Liver (tissue), 8 donors: ENCODE measurements at regions not wholly inside any gene's neighbourhood (a gene's known extent, or its start where the extent isn't known, plus 50 kb on each side); places are given as distances from the start of the nearest gene placed in this dataset.

ENCODE experiments used
- DNase-seq: peaks from one replicate; pipeline ENCODE4 v3.0.0-alpha.2; 2017; ENCODE audit warnings: low spot score
- H3K27ac ChIP-seq, 2 donors: one replicate each; pipeline ENCODE4 v1.7.0; 2013; ENCODE audit warnings: inconsistent platforms in 2 of 2, low read length in 2 of 2, control low read depth in 1 of 2, low read depth in 1 of 2, mild to moderate bottlenecking in 1 of 2
- H3K27me3 ChIP-seq, 4 donors: one replicate each; pipeline versions ENCODE4 v1.6.1 to v1.7.0; 2013; ENCODE audit warnings: low read length in 3 of 4, inconsistent platforms in 1 of 4, mild to moderate bottlenecking in 1 of 4, moderate library complexity in 1 of 4; ENCODE audit not compliant: control insufficient read depth in 4 of 4, insufficient read depth in 4 of 4
- H3K36me3 ChIP-seq, 4 donors: one replicate each; pipeline versions ENCODE4 v1.6.1 to v1.7.0; 2013; ENCODE audit warnings: low read length in 3 of 4, mild to moderate bottlenecking in 3 of 4, low read depth in 1 of 4, moderate library complexity in 1 of 4; ENCODE audit not compliant: control insufficient read depth in 4 of 4, insufficient read depth in 3 of 4
- H3K4me1 ChIP-seq, 4 donors: one replicate each; pipeline versions ENCODE4 v1.6.1 to v1.7.0; 2013; ENCODE audit warnings: low read length in 3 of 4, mild to moderate bottlenecking in 3 of 4, moderate library complexity in 1 of 4; ENCODE audit not compliant: control insufficient read depth in 4 of 4, insufficient read depth in 4 of 4
- H3K4me3 ChIP-seq, 3 donors: one replicate each; pipeline versions ENCODE4 v1.6.1 to v1.7.0; 2013; ENCODE audit warnings: low read length in 3 of 3, control low read depth in 1 of 3, low read depth in 1 of 3, mild to moderate bottlenecking in 1 of 3
- H3K9ac ChIP-seq, 2 donors: one replicate each; pipeline ENCODE4 v1.7.0; 2013; ENCODE audit warnings: low read length in 2 of 2, mild to moderate bottlenecking in 2 of 2, moderate library complexity in 2 of 2, control low read depth in 1 of 2, low read depth in 1 of 2
- H3K9me3 ChIP-seq, 4 donors: one replicate each; pipeline versions ENCODE4 v1.6.1 to v1.7.0; 2013; ENCODE audit warnings: low read length in 3 of 4; ENCODE audit not compliant: control insufficient read depth in 4 of 4
- ATF3 ChIP-seq: IDR thresholded peaks from 2 replicates; pipeline ENCODE4 v1.6.1; 2016; ENCODE audit warnings: antibody characterized with exemption
- FOXA1 ChIP-seq: IDR thresholded peaks from 2 replicates; pipeline ENCODE4 v1.6.1; 2016; ENCODE audit warnings: antibody characterized with exemption
- FOXA2 ChIP-seq: IDR thresholded peaks from 2 replicates; pipeline ENCODE4 v1.6.1; 2016; ENCODE audit warnings: antibody characterized with exemption
- GABPA ChIP-seq, 2 donors: IDR thresholded peaks in 1 of 2; conservative IDR thresholded peaks in 1 of 2; 2 replicates each; pipeline ENCODE4 v1.6.1; 2016; ENCODE audit warnings: antibody characterized with exemption in 2 of 2, mild to moderate bottlenecking in 1 of 2, moderate library complexity in 1 of 2
- HNF4A ChIP-seq, 2 donors: conservative IDR thresholded peaks; 2 replicates each; pipeline ENCODE4 v1.6.1; 2016; ENCODE audit warnings: antibody characterized with exemption in 2 of 2, mild to moderate bottlenecking in 2 of 2
- HNF4G ChIP-seq: IDR thresholded peaks from 2 replicates; pipeline ENCODE4 v1.6.1; 2016; ENCODE audit warnings: antibody characterized with exemption
- MAX ChIP-seq: IDR thresholded peaks from 2 replicates; pipeline ENCODE4 v1.6.1; 2016; ENCODE audit warnings: antibody characterized with exemption
- RAD21 ChIP-seq, 2 donors: IDR thresholded peaks; 2 replicates each; pipeline ENCODE4 v1.6.1; 2016; ENCODE audit warnings: antibody characterized with exemption in 2 of 2, mild to moderate bottlenecking in 2 of 2
- RXRA ChIP-seq, 2 donors: IDR thresholded peaks; 2 replicates each; pipeline ENCODE4 v1.6.1; 2017 to 2018; ENCODE audit warnings: antibody characterized with exemption in 2 of 2, mild to moderate bottlenecking in 1 of 2
- SP1 ChIP-seq: IDR thresholded peaks from 2 replicates; pipeline ENCODE4 v1.6.1; 2018; ENCODE audit warnings: antibody characterized with exemption, mild to moderate bottlenecking
- TAF1 ChIP-seq: conservative IDR thresholded peaks from 2 replicates; pipeline ENCODE4 v1.6.1; 2016; ENCODE audit warnings: antibody characterized with exemption, mild to moderate bottlenecking
- YY1 ChIP-seq: IDR thresholded peaks from 2 replicates; pipeline ENCODE4 v1.6.1; 2016; ENCODE audit warnings: antibody characterized with exemption, mild to moderate bottlenecking
- ZBTB33 ChIP-seq: IDR thresholded peaks from 2 replicates; pipeline ENCODE4 v1.6.1; 2016; ENCODE audit warnings: antibody characterized with exemption
- WGBS: extraction: QIAGEN DNeasy Blood & Tissue Kit; methylation state at CpG from one replicate; pipeline ENCODE4 v1.1.7; 2013; 5-methylcytosine and 5-hydroxymethylcytosine counted together
- TF ChIP-seq, protein P1 (sequence below): fragments of 150-350 bp; IDR thresholded peaks from 2 replicates; pipeline ENCODE4 v1.5.1; 2017; ENCODE audit warnings: improper control_type of control experiment, low read depth, low read length; ENCODE audit not compliant: missing input control
- TF ChIP-seq, protein P2 (sequence below): IDR thresholded peaks from 2 replicates; pipeline ENCODE4 v1.6.1; 2016; ENCODE audit warnings: antibody characterized with exemption, mild to moderate bottlenecking
- donor health status: healthy.
- donor health status: healthy.
- donor health status: healthy.
- donor health status: healthy.
- donor health status: healthy.

- no peak for DNase-seq
- TF ChIP-seq ATF3: no peak
- TF ChIP-seq HNF4G: no peak
- TF ChIP-seq YY1: no peak
- no peak for TF ChIP-seq SP1
- no peak for TF ChIP-seq GABPA (IDR thresholded peaks at IDR 0.05 in 1 of 2, conservative IDR thresholded peaks at IDR 0.05 in 1 of 2)
- no peak for TF ChIP-seq FOXA2
- TF ChIP-seq, protein P1, sequence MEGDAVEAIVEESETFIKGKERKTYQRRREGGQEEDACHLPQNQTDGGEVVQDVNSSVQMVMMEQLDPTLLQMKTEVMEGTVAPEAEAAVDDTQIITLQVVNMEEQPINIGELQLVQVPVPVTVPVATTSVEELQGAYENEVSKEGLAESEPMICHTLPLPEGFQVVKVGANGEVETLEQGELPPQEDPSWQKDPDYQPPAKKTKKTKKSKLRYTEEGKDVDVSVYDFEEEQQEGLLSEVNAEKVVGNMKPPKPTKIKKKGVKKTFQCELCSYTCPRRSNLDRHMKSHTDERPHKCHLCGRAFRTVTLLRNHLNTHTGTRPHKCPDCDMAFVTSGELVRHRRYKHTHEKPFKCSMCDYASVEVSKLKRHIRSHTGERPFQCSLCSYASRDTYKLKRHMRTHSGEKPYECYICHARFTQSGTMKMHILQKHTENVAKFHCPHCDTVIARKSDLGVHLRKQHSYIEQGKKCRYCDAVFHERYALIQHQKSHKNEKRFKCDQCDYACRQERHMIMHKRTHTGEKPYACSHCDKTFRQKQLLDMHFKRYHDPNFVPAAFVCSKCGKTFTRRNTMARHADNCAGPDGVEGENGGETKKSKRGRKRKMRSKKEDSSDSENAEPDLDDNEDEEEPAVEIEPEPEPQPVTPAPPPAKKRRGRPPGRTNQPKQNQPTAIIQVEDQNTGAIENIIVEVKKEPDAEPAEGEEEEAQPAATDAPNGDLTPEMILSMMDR: no peak
- no peak for TF ChIP-seq RAD21 (IDR thresholded peaks at IDR 0.05)
- TF ChIP-seq, protein P2, sequence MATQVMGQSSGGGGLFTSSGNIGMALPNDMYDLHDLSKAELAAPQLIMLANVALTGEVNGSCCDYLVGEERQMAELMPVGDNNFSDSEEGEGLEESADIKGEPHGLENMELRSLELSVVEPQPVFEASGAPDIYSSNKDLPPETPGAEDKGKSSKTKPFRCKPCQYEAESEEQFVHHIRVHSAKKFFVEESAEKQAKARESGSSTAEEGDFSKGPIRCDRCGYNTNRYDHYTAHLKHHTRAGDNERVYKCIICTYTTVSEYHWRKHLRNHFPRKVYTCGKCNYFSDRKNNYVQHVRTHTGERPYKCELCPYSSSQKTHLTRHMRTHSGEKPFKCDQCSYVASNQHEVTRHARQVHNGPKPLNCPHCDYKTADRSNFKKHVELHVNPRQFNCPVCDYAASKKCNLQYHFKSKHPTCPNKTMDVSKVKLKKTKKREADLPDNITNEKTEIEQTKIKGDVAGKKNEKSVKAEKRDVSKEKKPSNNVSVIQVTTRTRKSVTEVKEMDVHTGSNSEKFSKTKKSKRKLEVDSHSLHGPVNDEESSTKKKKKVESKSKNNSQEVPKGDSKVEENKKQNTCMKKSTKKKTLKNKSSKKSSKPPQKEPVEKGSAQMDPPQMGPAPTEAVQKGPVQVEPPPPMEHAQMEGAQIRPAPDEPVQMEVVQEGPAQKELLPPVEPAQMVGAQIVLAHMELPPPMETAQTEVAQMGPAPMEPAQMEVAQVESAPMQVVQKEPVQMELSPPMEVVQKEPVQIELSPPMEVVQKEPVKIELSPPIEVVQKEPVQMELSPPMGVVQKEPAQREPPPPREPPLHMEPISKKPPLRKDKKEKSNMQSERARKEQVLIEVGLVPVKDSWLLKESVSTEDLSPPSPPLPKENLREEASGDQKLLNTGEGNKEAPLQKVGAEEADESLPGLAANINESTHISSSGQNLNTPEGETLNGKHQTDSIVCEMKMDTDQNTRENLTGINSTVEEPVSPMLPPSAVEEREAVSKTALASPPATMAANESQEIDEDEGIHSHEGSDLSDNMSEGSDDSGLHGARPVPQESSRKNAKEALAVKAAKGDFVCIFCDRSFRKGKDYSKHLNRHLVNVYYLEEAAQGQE: no peak
- no peak for TF ChIP-seq TAF1
- TF ChIP-seq HNF4A (conservative IDR thresholded peaks at IDR 0.05): no peak
- TF ChIP-seq ZBTB33: no peak
- no peak for TF ChIP-seq MAX
- TF ChIP-seq RXRA (IDR thresholded peaks at IDR 0.05): no peak
- Histone ChIP-seq H3K9me3 (no peaks in the 10 kb centered on the region), H3K36me3 (no peaks in the 10 kb centered on the region), H3K4me1 (peaks cover 0 to 3% (median 0%) of the 10 kb centered on the region in 4 donors), H3K9ac (no peak overlapping the region), H3K27me3 (no peaks in the 10 kb centered on the region), H3K4me3 (no peak overlapping the region), H3K27ac (no peak overlapping the region)
- WGBS: 94% methylated on average over 8 of the region's 8 CpGs
Observed at GRCh38 chr1:221292652-221293051, 413.4 kb downstream of the HLX start.

DNA sequence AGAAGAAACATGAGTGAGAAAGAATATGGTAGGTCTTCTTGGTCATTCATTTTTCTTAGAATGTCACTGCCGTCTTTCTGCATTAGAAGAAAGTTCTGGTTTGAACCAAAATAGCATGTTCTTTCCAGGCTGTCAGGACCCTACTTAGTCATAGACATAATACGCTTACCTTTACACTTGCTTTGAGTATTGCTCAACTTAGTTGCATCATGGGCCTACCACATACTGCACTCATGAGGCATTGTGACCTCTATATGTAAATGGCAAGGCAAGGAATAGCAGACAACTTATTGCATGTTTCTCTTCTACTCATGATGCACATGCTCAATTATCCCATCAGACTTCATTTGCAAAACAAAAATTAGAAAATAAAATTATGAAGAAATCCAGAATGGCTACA is 415.0 kb downstream of the HLX start:
- WGBS: 92% methylated on average over 2 of the region's 2 CpGs
- H3K4me3 ChIP-seq: no peak overlapping the region

More for the DNA sequence above, 415.0 kb downstream of the HLX start:
- no peak for DNase-seq
- no peaks in the 10 kb centered on the region for H3K27me3 ChIP-seq
- no peak overlapping the region for H3K9ac ChIP-seq
- TF ChIP-seq, protein P1: no peak
- TF ChIP-seq ZBTB33: no peak
- TF ChIP-seq ATF3: no peak
- no peak for TF ChIP-seq YY1
- no peak for TF ChIP-seq HNF4G
- no peak for TF ChIP-seq FOXA1
- no peaks in the 10 kb centered on the region for H3K36me3 ChIP-seq
- no peak overlapping the region for H3K27ac ChIP-seq
- H3K9me3 ChIP-seq: no peaks in the 10 kb centered on the region
- H3K4me1 ChIP-seq: peaks cover 0 to 3% (median 0%) of the 10 kb centered on the region in 4 donors
